ENCODE measurements at regions not wholly inside any gene's neighbourhood (a gene's known extent, or its start where the extent isn't known, plus 50 kb on each side); places are given as distances from the start of the nearest gene placed in this dataset.

DNA sequence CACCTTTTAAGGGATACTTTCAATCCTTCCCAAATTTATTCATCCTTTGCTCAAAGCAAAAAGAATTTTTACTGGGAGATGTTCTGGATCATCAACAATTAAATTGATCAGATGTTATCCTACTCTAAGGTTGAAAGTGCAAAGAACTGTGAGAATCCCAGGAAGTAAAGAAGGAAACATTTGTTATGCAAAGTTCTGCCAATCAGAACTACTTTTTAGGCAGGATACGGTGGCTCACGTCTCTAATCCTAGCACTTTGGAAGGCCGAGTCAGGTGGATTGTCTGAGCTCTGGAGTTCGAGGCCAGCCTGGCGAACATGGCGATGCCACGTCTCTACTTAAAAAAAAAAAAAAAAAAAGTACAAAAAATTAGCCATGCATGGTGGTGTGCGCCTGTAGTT lies 882.3 kb downstream of the DIAPH3 start:
- TF ChIP-seq, protein P1, sequence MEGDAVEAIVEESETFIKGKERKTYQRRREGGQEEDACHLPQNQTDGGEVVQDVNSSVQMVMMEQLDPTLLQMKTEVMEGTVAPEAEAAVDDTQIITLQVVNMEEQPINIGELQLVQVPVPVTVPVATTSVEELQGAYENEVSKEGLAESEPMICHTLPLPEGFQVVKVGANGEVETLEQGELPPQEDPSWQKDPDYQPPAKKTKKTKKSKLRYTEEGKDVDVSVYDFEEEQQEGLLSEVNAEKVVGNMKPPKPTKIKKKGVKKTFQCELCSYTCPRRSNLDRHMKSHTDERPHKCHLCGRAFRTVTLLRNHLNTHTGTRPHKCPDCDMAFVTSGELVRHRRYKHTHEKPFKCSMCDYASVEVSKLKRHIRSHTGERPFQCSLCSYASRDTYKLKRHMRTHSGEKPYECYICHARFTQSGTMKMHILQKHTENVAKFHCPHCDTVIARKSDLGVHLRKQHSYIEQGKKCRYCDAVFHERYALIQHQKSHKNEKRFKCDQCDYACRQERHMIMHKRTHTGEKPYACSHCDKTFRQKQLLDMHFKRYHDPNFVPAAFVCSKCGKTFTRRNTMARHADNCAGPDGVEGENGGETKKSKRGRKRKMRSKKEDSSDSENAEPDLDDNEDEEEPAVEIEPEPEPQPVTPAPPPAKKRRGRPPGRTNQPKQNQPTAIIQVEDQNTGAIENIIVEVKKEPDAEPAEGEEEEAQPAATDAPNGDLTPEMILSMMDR (IDR thresholded peaks at IDR 0.05) = no peak
- TF ChIP-seq POLR2A (IDR thresholded peaks at IDR 0.05; ENCODE audit: low read depth) = no peak
- TF ChIP-seq POLR2AphosphoS5 (IDR thresholded peaks at IDR 0.05) = no peak
- TF ChIP-seq EP300 (IDR thresholded peaks at IDR 0.05) = no peak
